ENCODE measurements at regions not wholly inside any gene's neighbourhood (a gene's known extent, or its start where the extent isn't known, plus 50 kb on each side); places are given as distances from the start of the nearest gene placed in this dataset.

GRCh38 chr12:88820012-88820411, 239.7 kb upstream of the KITLG start:
- TF ChIP-seq POLR2A (IDR thresholded peaks at IDR 0.05) (no peak), CTCF (IDR thresholded peaks at IDR 0.05) (no peak)
